GM19395 (cell line): ENCODE measurements at regions not wholly inside any gene's neighbourhood (a gene's known extent, or its start where the extent isn't known, plus 50 kb on each side); places are given as distances from the start of the nearest gene placed in this dataset.

Experiments used
- ATAC-seq: cut with Tn5 transposase; IDR thresholded peaks from one replicate; pipeline ENCODE4 v1.9.1; 2021; ENCODE audit warnings: mild to moderate bottlenecking, moderate library complexity; ENCODE audit not compliant: unreplicated experiment

DNA sequence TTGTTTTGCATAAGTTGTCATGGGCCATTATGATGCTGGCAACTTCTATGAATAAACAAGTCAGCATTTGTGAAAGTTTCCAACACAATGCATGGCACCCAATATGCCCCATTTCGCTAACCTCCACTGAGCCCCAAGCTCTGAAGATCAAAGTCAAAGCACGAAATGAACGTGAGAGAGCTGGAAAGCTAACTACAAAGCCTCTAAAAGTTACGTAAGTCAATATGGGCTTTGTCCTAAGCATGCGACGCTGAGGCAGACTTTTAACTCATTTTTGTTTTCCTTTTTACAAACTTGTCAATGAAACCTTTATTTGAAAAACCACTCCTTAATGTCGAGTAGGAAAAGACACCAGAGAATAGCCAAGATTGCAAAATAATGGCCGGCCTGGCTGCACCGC lies 131.6 kb upstream of the NUDT7 start:
- ATAC-seq = no peak

- no peak for ATAC-seq
Observed at GRCh38 chr16:77591347-77591746, 131.0 kb upstream of the NUDT7 start.

DNA sequence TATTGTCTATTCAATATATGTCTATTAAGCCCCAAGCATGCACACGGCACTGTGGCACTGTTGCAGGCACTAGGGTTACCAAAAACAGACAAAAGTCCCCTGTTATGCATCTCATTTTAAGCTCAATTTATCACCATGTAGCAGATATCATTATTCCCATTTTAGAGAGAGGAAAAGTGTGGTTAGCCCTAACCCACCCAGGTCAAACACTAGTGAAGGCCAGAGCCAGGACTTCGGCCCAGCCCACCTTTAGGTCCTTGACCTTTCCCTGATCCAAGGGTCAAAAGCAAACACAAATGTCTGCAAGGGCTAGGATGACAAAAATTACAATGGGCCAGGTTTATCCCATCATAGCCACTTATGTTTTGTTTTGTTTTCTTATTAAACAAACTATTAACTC lies 130.3 kb upstream of the NUDT7 start:
- ATAC-seq = no peak

GRCh38 chr16:77594057-77594456 lies 128.3 kb upstream of the NUDT7 start:
- no peak for ATAC-seq

- no peak for ATAC-seq
Observed at GRCh38 chr16:77594799-77595596, 127.3 kb upstream of the NUDT7 start.

GRCh38 chr16:77596261-77596660 lies 126.1 kb upstream of the NUDT7 start:
- ATAC-seq = no peak

GRCh38 chr16:77599793-77600415 lies 122.4 kb upstream of the NUDT7 start:
- no peak for ATAC-seq

DNA sequence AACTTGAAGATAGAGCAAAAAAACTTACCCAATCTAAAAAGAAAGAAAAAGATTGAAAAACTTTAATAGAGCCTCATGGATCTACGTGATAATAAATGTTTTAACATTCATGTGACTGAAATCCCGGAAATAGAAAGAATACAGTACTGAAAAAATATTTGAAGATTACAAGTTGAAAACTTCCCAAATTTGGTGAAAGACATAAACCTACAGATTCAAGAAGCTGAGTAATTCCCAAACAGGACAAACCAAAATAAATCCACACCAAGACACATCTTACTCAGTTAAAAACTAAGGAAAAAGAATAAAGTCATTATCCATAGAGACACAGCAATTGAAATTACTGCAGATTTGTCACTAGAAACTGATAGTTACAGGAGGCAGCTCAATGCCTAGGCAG lies 121.8 kb upstream of the NUDT7 start:
- no peak for ATAC-seq

- ATAC-seq = no peak
Observed at GRCh38 chr16:77603656-77604055, 118.7 kb upstream of the NUDT7 start.

- ATAC-seq = no peak
Observed at GRCh38 chr16:77610496-77610895, 111.8 kb upstream of the NUDT7 start.

- no peak for ATAC-seq
Observed at GRCh38 chr16:77611386-77611785, 110.9 kb upstream of the NUDT7 start.

DNA sequence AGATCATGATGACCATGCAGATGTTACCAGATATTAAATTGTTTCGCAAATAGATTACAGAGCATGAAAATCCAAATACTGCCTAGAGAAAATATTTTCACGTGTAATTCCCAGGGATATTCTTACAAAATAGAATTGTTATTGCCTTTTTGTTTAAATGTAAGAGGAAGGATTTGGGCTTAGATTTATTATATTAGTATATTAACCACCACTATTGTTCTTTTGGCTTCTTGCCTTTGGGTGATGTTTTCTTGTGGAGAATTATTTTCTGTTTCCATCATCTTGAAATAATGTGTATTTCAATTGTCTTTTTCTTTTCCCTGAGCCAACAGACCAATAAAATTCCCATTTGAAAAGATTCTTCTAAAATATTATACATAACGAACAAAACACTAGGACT lies 109.7 kb upstream of the NUDT7 start:
- no peak for ATAC-seq

DNA sequence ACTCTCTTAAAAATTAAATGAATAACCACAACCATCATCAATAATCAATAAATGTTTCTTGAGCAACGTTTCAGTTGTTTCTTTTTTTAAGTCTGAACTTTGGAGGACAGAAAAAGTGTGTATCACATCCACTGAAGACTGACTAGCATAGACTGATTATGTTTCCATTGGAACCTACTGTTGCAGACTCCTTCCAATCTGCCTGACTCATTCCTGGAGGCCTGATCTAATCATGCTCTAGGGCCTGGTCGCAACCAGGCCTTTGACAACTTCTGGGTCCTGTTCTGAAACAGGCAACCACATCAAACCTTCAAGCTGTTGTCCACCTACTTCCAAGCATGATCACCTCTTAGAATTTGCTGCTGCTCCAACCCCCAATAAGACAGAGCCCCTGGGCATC lies 109.2 kb upstream of the NUDT7 start:
- no peak for ATAC-seq

GRCh38 chr16:77617553-77617952 lies 104.8 kb upstream of the NUDT7 start:
- ATAC-seq = no peak

- no peak for ATAC-seq
Observed at GRCh38 chr16:77617996-77618395, 104.3 kb upstream of the NUDT7 start.

DNA sequence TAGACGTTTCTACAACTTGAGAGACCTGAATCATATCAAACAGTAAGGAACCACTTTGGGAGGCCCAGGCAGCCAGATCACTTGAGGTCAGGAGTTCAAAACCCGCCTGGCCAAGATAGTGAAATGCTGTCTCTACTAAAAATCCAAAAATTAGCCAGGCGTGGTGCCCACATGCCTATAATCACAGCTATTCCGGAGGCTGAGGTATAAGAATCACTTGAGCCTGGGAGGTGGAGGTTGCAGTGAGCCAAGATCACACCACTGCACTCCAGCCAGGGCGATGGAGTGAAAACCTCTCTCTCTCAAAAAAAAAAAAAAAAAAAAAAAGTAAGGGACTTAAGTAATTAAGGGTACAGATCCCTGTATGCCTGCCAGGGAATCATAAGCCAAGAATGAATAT lies 103.4 kb upstream of the NUDT7 start:
- no peak for ATAC-seq

- ATAC-seq = no peak
Observed at GRCh38 chr16:77624085-77624484, 98.2 kb upstream of the NUDT7 start.

GRCh38 chr16:77636615-77637014 lies 85.7 kb upstream of the NUDT7 start:
- ATAC-seq = no peak

DNA sequence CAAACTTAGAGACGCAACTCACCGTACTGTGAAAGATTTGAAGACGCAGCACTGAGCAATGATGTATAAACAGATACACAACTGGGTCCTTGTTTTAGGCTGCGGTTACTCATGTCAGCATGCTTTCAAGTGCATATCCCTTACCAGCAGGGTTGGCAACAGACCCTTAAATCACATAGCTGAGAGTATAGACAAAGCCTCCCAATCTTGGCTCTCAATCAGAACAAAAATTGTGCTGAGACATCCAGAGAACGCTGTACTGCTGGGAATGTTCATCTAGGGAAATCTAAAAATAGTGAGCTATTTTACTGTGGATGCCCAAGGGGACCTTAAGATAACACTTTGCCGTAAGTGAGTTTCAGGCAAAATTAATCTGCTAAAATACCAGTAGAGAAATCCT lies 84.4 kb upstream of the NUDT7 start:
- ATAC-seq = no peak

- ATAC-seq = no peak
Observed at GRCh38 chr16:77643176-77643575, 79.1 kb upstream of the NUDT7 start.

DNA sequence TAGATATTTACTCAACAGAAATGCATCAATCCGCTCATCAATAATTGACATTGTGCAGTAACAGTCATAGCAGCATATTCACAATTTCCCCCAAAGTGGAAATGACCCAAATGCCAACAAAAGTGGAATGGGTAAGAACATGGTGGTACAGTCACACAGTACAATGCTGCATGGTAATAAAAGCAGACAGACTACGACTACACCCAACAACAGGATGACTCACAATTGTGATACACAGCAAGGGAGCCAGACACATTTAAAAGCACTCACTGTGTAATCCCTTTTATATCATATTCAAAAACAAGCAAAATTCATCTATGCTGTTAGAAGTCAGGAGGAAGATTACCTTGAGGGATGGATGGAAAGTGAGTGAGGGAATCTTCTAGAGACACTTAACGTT lies 76.5 kb upstream of the NUDT7 start:
- no peak for ATAC-seq

DNA sequence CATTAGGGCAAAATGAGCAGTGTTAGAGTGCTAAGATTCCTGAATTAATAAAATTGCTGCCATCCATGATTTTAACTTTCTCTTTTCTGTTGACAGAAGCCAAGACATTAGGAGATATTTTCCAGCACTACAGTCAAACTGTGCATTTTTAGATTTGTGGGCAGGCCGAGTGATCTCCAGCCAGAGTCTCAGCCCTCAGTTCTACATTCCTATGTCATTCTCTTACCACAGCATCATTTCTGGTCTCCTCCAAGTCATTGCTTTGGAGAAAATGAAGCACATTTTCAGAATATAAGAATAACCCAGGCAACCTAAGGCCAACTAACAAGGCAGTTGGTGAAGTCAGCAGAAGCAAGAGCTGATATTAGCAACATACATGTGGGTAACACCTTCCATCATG lies 74.6 kb upstream of the NUDT7 start:
- ATAC-seq = no peak

DNA sequence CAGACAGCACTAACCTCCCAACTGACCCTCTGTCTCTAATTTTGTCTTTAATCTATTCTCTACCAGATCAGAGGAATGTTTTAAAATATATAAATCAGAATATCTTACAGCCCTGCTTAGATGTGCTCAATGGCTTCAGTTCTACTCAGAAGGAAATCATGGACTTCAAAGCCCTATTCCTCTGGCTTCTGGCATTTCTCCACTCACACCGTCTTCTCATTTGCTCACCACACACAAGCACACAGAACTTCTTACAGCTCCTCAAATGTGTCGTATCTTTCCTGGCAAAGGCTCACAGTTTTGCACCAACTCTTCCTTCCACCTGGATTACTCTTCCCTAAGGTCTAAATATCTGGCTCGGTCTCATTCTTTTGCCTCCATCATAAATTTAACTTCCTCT lies 71.6 kb upstream of the NUDT7 start:
- no peak for ATAC-seq
